ENCODE measurements at regions not wholly inside any gene's neighbourhood (a gene's known extent, or its start where the extent isn't known, plus 50 kb on each side); places are given as distances from the start of the nearest gene placed in this dataset.

DNA sequence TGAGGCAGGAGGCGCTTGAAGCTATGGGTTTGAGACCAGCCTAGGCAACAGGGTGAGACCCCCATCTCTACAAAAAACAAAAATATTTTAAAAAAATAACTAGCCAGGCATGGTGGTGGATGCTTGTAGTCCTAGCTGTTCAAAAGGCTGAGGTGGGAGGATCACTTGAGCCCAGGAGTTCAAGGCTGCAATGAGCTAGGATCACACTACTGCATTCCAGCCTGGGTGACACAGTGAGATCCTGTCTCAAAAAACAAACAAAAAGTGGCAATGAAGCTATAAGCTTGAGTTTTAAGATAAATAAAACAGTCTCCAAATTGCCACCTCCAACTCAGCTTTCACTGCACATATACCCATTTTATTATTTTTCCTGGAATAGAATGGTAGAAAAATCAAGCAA lies 281.3 kb downstream of the IPMK start:
- Histone ChIP-seq H2AFZ (ENCODE audit: low read length) (no peak overlapping the region), H3K4me1 (ENCODE audit: insufficient read depth, low read length, poor library complexity, severe bottlenecking) (no peaks in the 10 kb centered on the region), H3K79me2 (ENCODE audit: insufficient read depth, low read depth, low read length) (no peaks in the 10 kb centered on the region), H3K9me2 (ENCODE audit: insufficient read depth, low read length) (no peaks in the 10 kb centered on the region), H3K27ac (ENCODE audit: low read depth, low read length, poor library complexity, severe bottlenecking) (no peak overlapping the region), H4K20me1 (ENCODE audit: insufficient read depth, low read length) (no peaks in the 10 kb centered on the region), H3K9me3 (ENCODE audit: low read length) (no peaks in the 10 kb centered on the region), H3K4me3 (ENCODE audit: low read depth, low read length, poor library complexity, severe bottlenecking) (no peak overlapping the region), H3K36me3 (ENCODE audit: insufficient read depth, low read length) (no peaks in the 10 kb centered on the region), H3K4me2 (ENCODE audit: low read length) (no peak overlapping the region)
- TF ChIP-seq, protein P1, sequence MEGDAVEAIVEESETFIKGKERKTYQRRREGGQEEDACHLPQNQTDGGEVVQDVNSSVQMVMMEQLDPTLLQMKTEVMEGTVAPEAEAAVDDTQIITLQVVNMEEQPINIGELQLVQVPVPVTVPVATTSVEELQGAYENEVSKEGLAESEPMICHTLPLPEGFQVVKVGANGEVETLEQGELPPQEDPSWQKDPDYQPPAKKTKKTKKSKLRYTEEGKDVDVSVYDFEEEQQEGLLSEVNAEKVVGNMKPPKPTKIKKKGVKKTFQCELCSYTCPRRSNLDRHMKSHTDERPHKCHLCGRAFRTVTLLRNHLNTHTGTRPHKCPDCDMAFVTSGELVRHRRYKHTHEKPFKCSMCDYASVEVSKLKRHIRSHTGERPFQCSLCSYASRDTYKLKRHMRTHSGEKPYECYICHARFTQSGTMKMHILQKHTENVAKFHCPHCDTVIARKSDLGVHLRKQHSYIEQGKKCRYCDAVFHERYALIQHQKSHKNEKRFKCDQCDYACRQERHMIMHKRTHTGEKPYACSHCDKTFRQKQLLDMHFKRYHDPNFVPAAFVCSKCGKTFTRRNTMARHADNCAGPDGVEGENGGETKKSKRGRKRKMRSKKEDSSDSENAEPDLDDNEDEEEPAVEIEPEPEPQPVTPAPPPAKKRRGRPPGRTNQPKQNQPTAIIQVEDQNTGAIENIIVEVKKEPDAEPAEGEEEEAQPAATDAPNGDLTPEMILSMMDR (conservative IDR thresholded peaks at IDR 0.05; ENCODE audit: low read length) = no peak
- TF ChIP-seq EZH2phosphoT487 (IDR thresholded peaks at IDR 0.05; ENCODE audit: borderline replicate concordance, low read depth, low read length) = no peak
- POLR2A ChIA-PET = interaction anchor here (1.0 kb wide), 1 partner anchor 71 kb away, joined by 3 read pairs; no protein-coding TSS in a partner anchor
- CTCF ChIA-PET (ENCODE audit: unreplicated experiment) = no interaction called here
- BruUV-seq (replicated peaks) = no TSS peak
- intact Hi-C loops (cut with micrococcal nuclease; ENCODE audit: unreplicated experiment) = no loop called here
- DNase-seq (ENCODE audit: low spot score) = no peak

DNA sequence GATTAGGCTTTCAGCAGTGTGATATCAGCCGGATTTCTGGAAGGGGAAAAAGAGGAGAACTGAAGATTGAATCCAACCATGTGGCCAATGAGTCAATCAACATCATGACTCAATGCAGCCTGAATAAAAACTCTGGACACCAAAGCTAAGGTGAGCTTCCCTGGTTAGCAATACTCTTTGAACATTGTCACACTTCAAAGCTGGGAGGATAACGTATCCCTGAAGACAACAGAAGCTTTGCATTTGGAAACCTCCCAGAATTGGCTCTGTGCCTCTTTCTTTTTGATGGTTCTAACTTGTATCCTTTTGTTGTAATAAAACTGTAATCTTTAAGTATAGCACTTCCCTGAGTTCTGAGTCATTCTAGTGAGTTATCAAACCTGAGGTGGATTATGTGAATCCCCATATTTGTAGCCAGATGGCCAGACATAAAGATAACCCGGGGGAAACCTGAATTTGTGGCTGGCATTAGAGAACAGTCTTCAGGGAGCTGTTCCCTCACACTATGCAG lies 284.4 kb downstream of the IPMK start:
- DNase-seq (ENCODE audit: low spot score) = no peak
- Histone ChIP-seq H3K9me3 (ENCODE audit: low read length) (no peaks in the 10 kb centered on the region), H3K9me2 (ENCODE audit: insufficient read depth, low read length) (no peaks in the 10 kb centered on the region), H3K79me2 (ENCODE audit: insufficient read depth, low read depth, low read length) (no peaks in the 10 kb centered on the region), H3K4me2 (ENCODE audit: low read length) (no peak overlapping the region), H3K27ac (ENCODE audit: low read depth, low read length, poor library complexity, severe bottlenecking) (no peak overlapping the region), H3K4me3 (ENCODE audit: low read depth, low read length, poor library complexity, severe bottlenecking) (no peak overlapping the region), H2AFZ (ENCODE audit: low read length) (no peak overlapping the region), H4K20me1 (ENCODE audit: insufficient read depth, low read length) (no peaks in the 10 kb centered on the region), H3K36me3 (ENCODE audit: insufficient read depth, low read length) (no peaks in the 10 kb centered on the region), H3K4me1 (ENCODE audit: insufficient read depth, low read length, poor library complexity, severe bottlenecking) (no peaks in the 10 kb centered on the region)
- ChIA-PET CTCF (ENCODE audit: unreplicated experiment) (no interaction called here), POLR2A (interaction anchor here (1.0 kb wide), 1 partner anchor 516 kb away, joined by 3 read pairs; no protein-coding TSS in a partner anchor)
- intact Hi-C loops (cut with micrococcal nuclease; ENCODE audit: unreplicated experiment) = no loop called here
- TF ChIP-seq, protein P1 (conservative IDR thresholded peaks at IDR 0.05; ENCODE audit: low read length) = no peak
- TF ChIP-seq EZH2phosphoT487 (IDR thresholded peaks at IDR 0.05; ENCODE audit: borderline replicate concordance, low read depth, low read length) = no peak
- no TSS peak for BruUV-seq (replicated peaks)

DNA sequence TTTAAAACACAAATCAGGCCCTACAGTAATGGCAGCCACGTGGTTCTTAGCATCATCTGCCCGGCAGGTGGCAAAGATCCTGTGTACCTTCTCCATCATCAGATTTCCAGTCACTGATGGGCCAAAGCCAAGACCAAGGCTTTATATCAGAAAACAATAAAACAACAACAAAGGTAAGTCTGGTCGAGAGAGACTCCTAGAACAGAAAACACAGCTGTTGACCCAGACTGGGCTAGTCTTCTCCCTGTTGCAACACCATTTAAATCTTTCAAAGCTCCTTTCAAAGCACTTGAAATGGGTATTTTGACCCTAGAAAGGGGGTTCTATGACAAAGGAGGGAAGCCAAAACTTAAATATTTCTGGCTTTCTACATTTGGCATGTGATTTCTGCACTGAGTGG lies 285.6 kb downstream of the IPMK start:
- no peak for TF ChIP-seq EZH2phosphoT487 (IDR thresholded peaks at IDR 0.05; ENCODE audit: borderline replicate concordance, low read depth, low read length)
- TF ChIP-seq, protein P1 (conservative IDR thresholded peaks at IDR 0.05; ENCODE audit: low read length) = no peak
- Histone ChIP-seq H3K79me2 (ENCODE audit: insufficient read depth, low read depth, low read length) (no peaks in the 10 kb centered on the region), H3K9me3 (ENCODE audit: low read length) (no peaks in the 10 kb centered on the region), H3K4me1 (ENCODE audit: insufficient read depth, low read length, poor library complexity, severe bottlenecking) (no peaks in the 10 kb centered on the region), H3K9me2 (ENCODE audit: insufficient read depth, low read length) (no peaks in the 10 kb centered on the region), H3K36me3 (ENCODE audit: insufficient read depth, low read length) (no peaks in the 10 kb centered on the region), H2AFZ (ENCODE audit: low read length) (no peak overlapping the region), H3K4me2 (ENCODE audit: low read length) (no peak overlapping the region), H4K20me1 (ENCODE audit: insufficient read depth, low read length) (no peaks in the 10 kb centered on the region), H3K27ac (ENCODE audit: low read depth, low read length, poor library complexity, severe bottlenecking) (no peak overlapping the region), H3K4me3 (ENCODE audit: low read depth, low read length, poor library complexity, severe bottlenecking) (no peak overlapping the region)
- intact Hi-C loops (cut with micrococcal nuclease; ENCODE audit: unreplicated experiment) = no loop called here
- CTCF ChIA-PET (ENCODE audit: unreplicated experiment) = no interaction called here
- DNase-seq (ENCODE audit: low spot score) = no peak
- POLR2A ChIA-PET = no interaction called here
- no TSS peak for BruUV-seq (replicated peaks)
